CD4-positive, alpha-beta T cell (primary cell): ENCODE measurements at regions not wholly inside any gene's neighbourhood (a gene's known extent, or its start where the extent isn't known, plus 50 kb on each side); places are given as distances from the start of the nearest gene placed in this dataset.

Source experiments
- ATAC-seq: fragments of 200-7000 bp; cut with Tn5 transposase; one replicate; pipeline ENCODE4 v1.10.0; 2022; ENCODE audit warnings: mild to moderate bottlenecking; ENCODE audit not compliant: poor library complexity
- CTCF ChIA-PET: fragments of 350-600 bp; sonication (Branson Sonifier 250); formaldehyde crosslinking; loops from one replicate; lab custom pipeline; 2021; ENCODE audit warnings: antibody characterized with exemption, inconsistent platforms; lab: Charles Lee
- POLR2A ChIA-PET: fragments of 350-600 bp; sonication (Branson Sonifier 250); formaldehyde crosslinking; loops from one replicate; lab custom pipeline; 2021; ENCODE audit warnings: antibody characterized with exemption, inconsistent platforms; lab: Charles Lee
- DNase-seq, 14 experiments: peaks; one replicate each; pipeline ENCODE4 v3.0.0-alpha.2; 2013 to 2020; ENCODE audit warnings: mixed read lengths in 2 of 14
- H3K27ac ChIP-seq, 2 donors: one replicate each; pipeline versions ENCODE4 v1.5.1 to v1.7.0; 2013; ENCODE audit warnings: low read length in 2 of 2, low read depth in 1 of 2, mild to moderate bottlenecking in 1 of 2
- H3K27me3 ChIP-seq, 2 experiments: 1 replicate in 1 of 2; 2 replicates in 1 of 2; pipeline versions ENCODE4 v1.6.1 to v1.7.0; 2013; ENCODE audit warnings: low read length in 2 of 2, control low read depth in 1 of 2, mild to moderate bottlenecking in 1 of 2, moderate library complexity in 1 of 2; ENCODE audit not compliant: insufficient read depth in 2 of 2, control insufficient read depth in 1 of 2
- H3K36me3 ChIP-seq: one replicate; pipeline ENCODE4 v1.6.1; 2013; ENCODE audit warnings: low read length, control low read depth; ENCODE audit not compliant: insufficient read depth
- H3K4me1 ChIP-seq: one replicate; pipeline ENCODE4 v1.6.1; 2013; ENCODE audit warnings: low read length, control low read depth; ENCODE audit not compliant: insufficient read depth
- H3K4me3 ChIP-seq: one replicate; pipeline ENCODE4 v1.5.1; 2013; ENCODE audit warnings: mild to moderate bottlenecking, low read length, moderate library complexity
- H3K9me3 ChIP-seq, 2 experiments: 1 replicate in 1 of 2; 2 replicates in 1 of 2; pipeline versions ENCODE4 v1.6.1 to v1.7.0; 2013; ENCODE audit warnings: low read length in 2 of 2, mild to moderate bottlenecking in 2 of 2, control low read depth in 1 of 2, moderate library complexity in 1 of 2; ENCODE audit not compliant: control insufficient read depth in 1 of 2, insufficient read depth in 1 of 2
- H3K27ac Mint-ChIP-seq: one replicate; pipeline ENCODE4 v1.8.0; 2020; ENCODE audit warnings: mixed read lengths
- H3K27me3 Mint-ChIP-seq: one replicate; pipeline ENCODE4 v1.8.0; 2021; ENCODE audit warnings: mixed read lengths
- H3K36me3 Mint-ChIP-seq: one replicate; pipeline ENCODE4 v1.8.0; 2021; ENCODE audit warnings: low read depth, mixed read lengths
- H3K4me1 Mint-ChIP-seq: one replicate; pipeline ENCODE4 v1.8.0; 2021; ENCODE audit warnings: low read depth, mixed read lengths
- H3K4me3 Mint-ChIP-seq: one replicate; pipeline ENCODE4 v1.8.0; 2020; ENCODE audit warnings: mild to moderate bottlenecking, mixed read lengths
- H3K9me3 Mint-ChIP-seq: one replicate; pipeline ENCODE4 v1.8.0; 2020; ENCODE audit warnings: mixed read lengths
- CTCF ChIP-seq: fragments of 200-600 bp; IDR thresholded peaks from one replicate; pipeline ENCODE4 v1.8.0; 2022; ENCODE audit warnings: antibody characterized with exemption, mild to moderate bottlenecking
- intact Hi-C, 2 experiments: fragments of 100-400 bp; cut with DNase I in 1 of 2; cut with micrococcal nuclease in 1 of 2; formaldehyde crosslinking; loops; one replicate each; pipeline versions ENCODE4 v1.15.1 to v1.9.0; 2023 to 2025; cut with DNase I, micrococcal nuclease

- ATAC-seq (no peak), DNase-seq (no peak)
- H3K9me3 Mint-ChIP-seq = no peaks in the 10 kb centered on the region
- ChIA-PET CTCF (no interaction called here), POLR2A (no interaction called here)
- no peaks in the 10 kb centered on the region for H3K36me3 Mint-ChIP-seq
- H3K4me3 ChIP-seq = no peak overlapping the region
- H3K4me1 ChIP-seq = no peaks in the 10 kb centered on the region
- H3K4me1 Mint-ChIP-seq = no peaks in the 10 kb centered on the region
- H3K27me3 Mint-ChIP-seq = peaks cover 6% of the 10 kb centered on the region
- H3K27ac Mint-ChIP-seq = no peak overlapping the region
- TF ChIP-seq CTCF = no peak
- no peak overlapping the region for H3K27ac ChIP-seq
- H3K4me3 Mint-ChIP-seq = no peak overlapping the region
- peaks cover 0 to 10% of the 10 kb centered on the region in 2 experiments for H3K9me3 ChIP-seq
- H3K36me3 ChIP-seq = no peaks in the 10 kb centered on the region
- intact Hi-C loops = no loop called here
- H3K27me3 ChIP-seq = no peaks in the 10 kb centered on the region
These were observed 85.2 kb upstream of the CNR1 start for GRCh38 chr6:88251301-88251700.

DNA sequence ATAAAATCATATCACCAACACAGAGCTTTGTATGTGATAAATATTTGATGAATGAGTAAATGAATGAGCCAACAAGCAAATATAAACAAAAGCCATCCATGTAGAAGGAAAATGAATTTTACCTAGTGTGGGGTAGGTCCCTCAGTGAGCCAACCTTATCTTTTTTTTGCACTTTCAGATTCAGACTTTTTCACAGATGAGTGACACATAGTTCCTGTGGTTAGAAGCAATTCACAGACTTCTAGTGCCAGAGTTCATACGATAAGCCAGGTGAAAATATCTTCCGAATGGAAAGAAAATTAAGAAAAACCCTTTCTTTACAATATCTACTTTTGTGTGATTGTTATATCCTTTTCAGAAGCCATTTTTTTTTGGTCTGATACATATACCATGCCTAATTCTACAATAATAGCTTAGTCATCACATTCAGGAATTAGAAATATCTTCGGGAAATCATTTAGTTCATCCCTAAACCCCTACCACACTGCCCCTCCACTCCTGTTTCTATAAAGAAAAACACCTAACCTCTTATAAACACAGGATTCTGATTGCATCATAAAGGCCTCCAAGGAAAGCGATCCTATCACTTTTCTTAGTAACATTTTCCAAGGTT lies 82.7 kb upstream of the CNR1 start:
- no peak for TF ChIP-seq CTCF
- H3K9me3 ChIP-seq = peaks cover 0 to 8% of the 10 kb centered on the region in 2 experiments
- H3K36me3 ChIP-seq = no peaks in the 10 kb centered on the region
- no peak overlapping the region for H3K27ac Mint-ChIP-seq
- no peak overlapping the region for H3K4me3 ChIP-seq
- H3K4me3 Mint-ChIP-seq = no peak overlapping the region
- POLR2A ChIA-PET = no interaction called here
- H3K27me3 Mint-ChIP-seq = peaks cover 12% of the 10 kb centered on the region
- ATAC-seq (no peak), DNase-seq (no peak)
- no peaks in the 10 kb centered on the region for H3K4me1 ChIP-seq
- H3K27me3 ChIP-seq = peaks cover 0 to 2% of the 10 kb centered on the region in 2 experiments
- intact Hi-C loops = no loop called here
- H3K4me1 Mint-ChIP-seq = no peaks in the 10 kb centered on the region
- CTCF ChIA-PET = interaction anchor here (1.5 kb wide), 1 partner anchor 41 kb away, joined by 3 read pairs; no protein-coding TSS in a partner anchor
- H3K36me3 Mint-ChIP-seq = no peaks in the 10 kb centered on the region
- no peaks in the 10 kb centered on the region for H3K9me3 Mint-ChIP-seq
- no peak overlapping the region for H3K27ac ChIP-seq

DNA sequence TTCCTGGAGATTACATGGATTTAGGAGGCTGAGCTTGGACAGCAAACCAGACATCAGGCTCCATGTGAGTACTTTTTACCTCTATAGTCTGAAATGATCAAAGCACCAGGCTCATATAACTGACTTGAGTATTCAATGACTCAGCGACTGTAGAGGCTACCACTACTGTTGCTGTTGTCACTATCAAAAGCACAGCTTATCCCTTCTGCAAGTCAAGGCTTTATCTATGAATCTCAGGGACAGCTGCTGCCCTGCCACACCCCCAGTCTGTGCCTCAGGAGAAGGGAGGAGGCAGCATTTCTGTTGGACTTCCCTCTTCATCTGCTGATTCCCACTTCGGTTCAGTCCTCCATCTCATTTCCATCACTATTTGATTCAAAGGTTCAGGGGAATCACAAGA lies 80.5 kb upstream of the CNR1 start:
- POLR2A ChIA-PET = interaction anchor here (0.7 kb wide), 1 partner anchor 227 kb away, joined by 3 read pairs; no protein-coding TSS in a partner anchor
- CTCF ChIA-PET = no interaction called here
- H3K9me3 ChIP-seq = no peaks in the 10 kb centered on the region
- no peaks in the 10 kb centered on the region for H3K4me1 Mint-ChIP-seq
- peaks cover 12% of the 10 kb centered on the region for H3K27me3 Mint-ChIP-seq
- no peaks in the 10 kb centered on the region for H3K36me3 Mint-ChIP-seq
- DNase-seq = no peak
- no peak overlapping the region for H3K4me3 ChIP-seq
- no peaks in the 10 kb centered on the region for H3K36me3 ChIP-seq
- H3K27me3 ChIP-seq = peaks cover 0 to 2% of the 10 kb centered on the region in 2 experiments
- no peak for TF ChIP-seq CTCF
- no peak for ATAC-seq
- no peak overlapping the region for H3K4me3 Mint-ChIP-seq
- no peak overlapping the region for H3K27ac ChIP-seq
- H3K4me1 ChIP-seq = no peaks in the 10 kb centered on the region
- peaks cover 5% of the 10 kb centered on the region for H3K9me3 Mint-ChIP-seq
- intact Hi-C loops = no loop called here
- H3K27ac Mint-ChIP-seq = no peak overlapping the region
